Thoracic aorta (tissue), 2 donors: ENCODE measurements at regions not wholly inside any gene's neighbourhood (a gene's known extent, or its start where the extent isn't known, plus 50 kb on each side); places are given as distances from the start of the nearest gene placed in this dataset.
"Not testable (repeated sequence)": the region's sequence is repeated elsewhere in the genome, so short reads cannot be mapped to it uniquely, and the experiment has no call there.

ENCODE experiments used
- ATAC-seq: fragments of 150-250 bp; one replicate; pipeline ENCODE4 v1.8.0; 2017; ENCODE audit warnings: low read depth; ENCODE audit not compliant: insufficient number of reproducible peaks, low FRiP score
- DNase-seq: peaks from one replicate; pipeline ENCODE4 v3.0.0-alpha.2; 2020; ENCODE audit warnings: low spot score
- H3K27ac ChIP-seq, 2 donors: fragments of 200-600 bp; sonication (generic); 1 replicate in 1 of 2; 2 replicates in 1 of 2; pipeline ENCODE4 v1.5.1; 2016; ENCODE audit warnings: mild to moderate bottlenecking in 2 of 2, moderate library complexity in 2 of 2
- H3K27me3 ChIP-seq: fragments of 200-600 bp; sonication (generic); replicated peaks from 2 replicates; pipeline ENCODE4 v1.6.0; 2016; ENCODE audit warnings: mild to moderate bottlenecking; ENCODE audit not compliant: insufficient read depth
- H3K36me3 ChIP-seq: fragments of 200-600 bp; sonication (generic); one replicate; pipeline ENCODE4 v1.5.1; 2016
- H3K4me1 ChIP-seq, 2 donors: fragments of 200-600 bp; sonication (generic); 1 replicate in 1 of 2; 2 replicates in 1 of 2; pipeline versions ENCODE4 v1.5.1 to v1.6.0; 2016; ENCODE audit warnings: low read depth in 2 of 2, mild to moderate bottlenecking in 1 of 2; ENCODE audit not compliant: control insufficient read depth in 1 of 2
- H3K4me3 ChIP-seq: fragments of 200-600 bp; sonication (generic); 2 replicates; pipeline ENCODE4 v1.5.1; 2016; ENCODE audit warnings: mild to moderate bottlenecking
- H3K9me3 ChIP-seq: fragments of 200-600 bp; sonication (generic); 2 replicates; pipeline ENCODE4 v1.5.1; 2016
- TF ChIP-seq, protein P1 (sequence below): fragments of 200-600 bp; sonication (generic); IDR thresholded peaks from one replicate; pipeline ENCODE4 v1.5.1; 2019; ENCODE audit warnings: antibody characterized with exemption

DNA sequence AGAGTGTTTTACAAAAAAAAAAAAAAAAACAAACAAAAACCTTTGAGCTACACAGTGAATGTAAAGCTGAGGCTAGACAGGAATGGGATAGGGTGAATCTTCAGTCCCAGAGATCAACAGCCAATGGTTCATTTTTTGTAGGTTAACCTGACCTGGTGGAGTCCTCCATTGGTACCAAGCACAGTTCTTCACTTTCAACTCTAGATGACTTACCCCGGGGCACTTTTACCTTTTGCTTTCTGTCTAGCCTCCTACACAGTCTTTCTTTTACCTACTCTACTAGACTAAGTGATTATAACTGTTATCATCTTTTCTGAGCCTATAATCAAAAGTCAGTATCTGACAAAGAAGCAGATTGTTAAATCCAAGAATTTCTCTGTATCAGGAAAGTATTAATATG lies 50.9 kb downstream of the ANXA2R start:
- no peaks in the 10 kb centered on the region for H3K9me3 ChIP-seq
- H3K4me3 ChIP-seq: no peak overlapping the region
- H3K27ac ChIP-seq: no peak overlapping the region
- H3K36me3 ChIP-seq: no peaks in the 10 kb centered on the region
- peaks cover 0 to 11% of the 10 kb centered on the region in 2 donors for H3K4me1 ChIP-seq
- DNase-seq (no peak), ATAC-seq (no peak)
- TF ChIP-seq, protein P1, sequence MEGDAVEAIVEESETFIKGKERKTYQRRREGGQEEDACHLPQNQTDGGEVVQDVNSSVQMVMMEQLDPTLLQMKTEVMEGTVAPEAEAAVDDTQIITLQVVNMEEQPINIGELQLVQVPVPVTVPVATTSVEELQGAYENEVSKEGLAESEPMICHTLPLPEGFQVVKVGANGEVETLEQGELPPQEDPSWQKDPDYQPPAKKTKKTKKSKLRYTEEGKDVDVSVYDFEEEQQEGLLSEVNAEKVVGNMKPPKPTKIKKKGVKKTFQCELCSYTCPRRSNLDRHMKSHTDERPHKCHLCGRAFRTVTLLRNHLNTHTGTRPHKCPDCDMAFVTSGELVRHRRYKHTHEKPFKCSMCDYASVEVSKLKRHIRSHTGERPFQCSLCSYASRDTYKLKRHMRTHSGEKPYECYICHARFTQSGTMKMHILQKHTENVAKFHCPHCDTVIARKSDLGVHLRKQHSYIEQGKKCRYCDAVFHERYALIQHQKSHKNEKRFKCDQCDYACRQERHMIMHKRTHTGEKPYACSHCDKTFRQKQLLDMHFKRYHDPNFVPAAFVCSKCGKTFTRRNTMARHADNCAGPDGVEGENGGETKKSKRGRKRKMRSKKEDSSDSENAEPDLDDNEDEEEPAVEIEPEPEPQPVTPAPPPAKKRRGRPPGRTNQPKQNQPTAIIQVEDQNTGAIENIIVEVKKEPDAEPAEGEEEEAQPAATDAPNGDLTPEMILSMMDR: no peak
- peaks cover 5% of the 10 kb centered on the region for H3K27me3 ChIP-seq

DNA sequence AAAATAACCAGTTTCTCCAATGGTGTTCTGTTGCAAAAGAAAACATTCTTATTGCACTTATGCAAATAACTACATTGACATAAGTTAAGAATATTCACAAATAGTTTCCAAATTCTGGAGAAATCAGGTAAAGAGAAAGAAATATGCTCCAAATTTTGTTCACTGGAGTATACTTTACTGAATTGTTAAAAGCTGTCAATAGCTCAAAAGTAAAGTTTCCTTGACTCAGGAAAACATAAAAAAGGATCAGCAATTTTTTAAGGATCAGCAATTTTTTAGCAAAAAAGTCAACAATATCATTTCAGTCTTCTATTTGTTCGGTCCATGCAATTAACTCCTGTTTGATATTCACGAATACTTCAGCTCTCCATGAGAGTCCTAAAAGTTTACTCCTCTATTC lies 51.6 kb downstream of the ANXA2R start:
- no peak overlapping the region for H3K27ac ChIP-seq
- ATAC-seq (no peak), DNase-seq (no peak)
- peaks cover 0 to 11% of the 10 kb centered on the region in 2 donors for H3K4me1 ChIP-seq
- peaks cover 5% of the 10 kb centered on the region for H3K27me3 ChIP-seq
- no peaks in the 10 kb centered on the region for H3K9me3 ChIP-seq
- TF ChIP-seq, protein P1: no peak
- no peak overlapping the region for H3K4me3 ChIP-seq
- H3K36me3 ChIP-seq: no peaks in the 10 kb centered on the region

DNA sequence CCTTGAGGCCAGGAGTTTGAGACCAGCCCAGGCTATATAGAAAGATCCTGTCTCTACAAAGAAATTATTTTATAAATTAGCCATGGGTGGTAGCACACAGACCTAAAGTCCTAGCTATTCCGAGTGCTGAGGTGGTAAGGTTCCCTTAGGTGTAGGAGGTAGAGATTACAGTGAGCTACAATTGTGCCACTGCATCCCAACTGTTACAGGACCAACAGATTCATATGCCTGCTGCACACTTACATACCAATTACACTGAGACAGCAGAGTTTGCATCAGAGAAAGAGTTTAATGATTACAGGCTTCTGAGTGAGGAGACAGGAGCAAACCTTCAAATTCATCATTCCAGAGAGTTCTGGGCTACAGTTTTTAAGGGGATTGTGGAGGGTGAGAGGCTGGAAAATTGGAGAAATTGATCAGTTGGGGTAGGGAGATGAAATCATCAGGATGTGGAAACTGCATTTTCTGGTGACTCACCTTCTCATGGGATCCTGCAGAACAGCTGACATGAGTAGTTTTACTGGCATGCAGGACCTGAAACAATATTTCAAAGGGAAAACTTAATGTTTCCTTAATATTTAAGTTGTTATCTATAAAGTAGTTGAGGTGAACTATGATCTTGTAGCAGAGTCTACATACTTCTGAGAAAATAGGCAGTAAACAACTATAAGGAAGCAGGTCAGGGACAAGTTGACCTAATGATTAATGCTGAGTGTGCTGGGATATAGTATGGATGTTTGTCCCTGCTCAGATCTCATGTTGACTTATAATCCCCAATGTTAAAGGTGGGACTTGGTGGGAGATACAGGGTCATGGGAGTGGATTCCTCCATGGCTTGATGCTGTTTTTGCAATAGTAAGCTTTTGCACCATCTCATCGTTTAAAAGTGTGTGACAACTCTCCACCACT lies 54.7 kb downstream of the ANXA2R start:
- no peak for ATAC-seq
- TF ChIP-seq, protein P1: no peak
- Histone ChIP-seq H3K4me3 (no peak overlapping the region), H3K36me3 (no peaks in the 10 kb centered on the region), H3K9me3 (no peaks in the 10 kb centered on the region), H3K27me3 (no peaks in the 10 kb centered on the region), H3K4me1 (no peaks in the 10 kb centered on the region), H3K27ac (no peak overlapping the region)
- no peak for DNase-seq

DNA sequence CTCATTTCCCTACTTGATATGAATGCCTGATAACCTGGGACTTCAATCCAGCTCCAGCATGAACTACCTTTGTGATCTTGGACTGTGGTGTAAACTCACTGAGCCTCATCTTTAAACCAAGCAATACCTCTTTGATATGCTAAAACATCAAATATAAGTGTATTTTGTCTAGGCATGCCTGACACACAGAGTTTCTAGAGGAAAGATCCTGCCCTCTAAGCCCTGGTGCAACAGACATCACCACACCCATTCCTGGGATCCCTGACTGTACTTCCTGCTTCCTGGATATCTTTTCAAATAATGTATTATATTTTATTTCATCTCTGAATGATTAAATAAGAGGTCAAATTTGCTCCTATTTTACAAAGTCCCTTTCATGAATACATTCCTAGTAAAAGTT lies 55.8 kb downstream of the ANXA2R start:
- Histone ChIP-seq H3K27ac (no peak overlapping the region), H3K36me3 (no peaks in the 10 kb centered on the region), H3K4me1 (no peaks in the 10 kb centered on the region), H3K9me3 (no peaks in the 10 kb centered on the region), H3K27me3 (no peaks in the 10 kb centered on the region), H3K4me3 (no peak overlapping the region)
- DNase-seq (no peak), ATAC-seq (no peak)
- TF ChIP-seq, protein P1: no peak

DNA sequence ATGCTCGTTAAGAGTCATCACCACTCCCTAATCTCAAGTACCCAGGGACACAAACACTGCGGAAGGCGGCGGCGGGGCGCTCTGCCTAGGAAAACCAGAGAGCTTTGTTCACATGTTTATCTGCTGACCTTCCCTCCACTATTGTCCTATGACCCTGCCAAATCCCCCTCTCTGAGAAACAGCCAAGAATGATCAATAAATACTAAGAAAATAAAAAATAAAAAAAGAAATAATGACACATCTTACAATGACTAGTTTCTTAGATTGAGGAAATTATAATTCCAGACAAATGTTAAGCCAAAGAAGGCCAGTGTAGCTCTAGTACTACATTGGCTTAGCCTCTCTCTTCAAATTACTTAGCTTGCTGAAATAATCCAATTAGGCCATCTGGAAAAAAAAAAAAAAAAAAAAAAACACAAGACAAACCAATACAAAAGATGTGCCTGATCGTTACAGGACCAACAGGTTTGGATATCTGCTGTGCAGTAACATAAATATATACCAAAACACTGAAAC lies 58.0 kb downstream of the ANXA2R start:
- no peak overlapping the region for H3K27ac ChIP-seq
- ATAC-seq (no peak), DNase-seq (no peak)
- H3K9me3 ChIP-seq: no peaks in the 10 kb centered on the region
- TF ChIP-seq, protein P1: no peak
- no peaks in the 10 kb centered on the region for H3K27me3 ChIP-seq
- no peak overlapping the region for H3K4me3 ChIP-seq
- H3K36me3 ChIP-seq: no peaks in the 10 kb centered on the region
- no peaks in the 10 kb centered on the region for H3K4me1 ChIP-seq

DNA sequence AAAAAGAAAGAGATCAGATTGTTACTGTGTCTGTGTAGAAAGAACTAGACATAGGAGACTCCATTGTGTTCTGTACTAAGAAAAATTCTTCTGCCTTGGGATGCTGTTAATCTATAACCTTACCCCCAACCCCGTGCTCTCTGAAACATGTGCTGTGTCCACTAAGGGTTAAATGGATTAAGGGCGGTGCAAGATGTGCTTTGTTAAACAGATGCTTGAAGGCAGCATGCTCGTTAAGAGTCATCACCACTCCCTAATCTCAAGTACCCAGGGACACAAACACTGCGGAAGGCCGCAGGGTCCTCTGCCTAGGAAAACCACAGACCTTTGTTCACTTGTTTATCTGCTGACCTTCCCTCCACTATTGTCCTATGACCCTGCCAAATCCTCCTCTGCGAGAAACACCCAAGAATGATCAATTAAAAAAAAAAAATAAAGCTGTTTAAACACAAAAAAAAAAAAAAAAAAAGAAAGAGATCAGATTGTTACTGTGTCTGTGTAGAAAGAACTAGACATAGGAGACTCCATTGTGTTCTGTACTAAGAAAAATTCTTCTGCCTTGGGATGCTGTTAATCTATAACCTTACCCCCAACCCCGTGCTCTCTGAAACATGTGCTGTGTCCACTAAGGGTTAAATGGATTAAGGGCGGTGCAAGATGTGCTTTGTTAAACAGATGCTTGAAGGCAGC lies 58.6 kb downstream of the ANXA2R start:
- H3K4me1 ChIP-seq, H3K4me3 ChIP-seq, H3K27me3 ChIP-seq, ATAC-seq, H3K36me3 ChIP-seq, H3K9me3 ChIP-seq, H3K27ac ChIP-seq, DNase-seq: not testable (repeated sequence)

DNA sequence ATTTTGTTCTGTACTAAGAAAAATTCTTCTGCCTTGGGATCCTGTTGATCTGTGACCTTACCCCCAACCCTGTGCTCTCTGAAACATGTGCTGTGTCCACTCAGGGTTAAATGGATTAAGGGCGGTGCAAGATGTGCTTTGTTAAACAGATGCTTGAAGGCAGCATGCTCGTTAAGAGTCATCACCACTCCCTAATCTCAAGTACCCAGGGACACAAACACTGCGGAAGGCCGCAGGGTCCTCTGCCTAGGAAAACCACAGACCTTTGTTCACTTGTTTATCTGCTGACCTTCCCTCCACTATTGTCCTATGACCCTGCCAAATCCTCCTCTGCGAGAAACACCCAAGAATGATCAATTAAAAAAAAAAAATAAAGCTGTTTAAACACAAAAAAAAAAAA lies 59.1 kb downstream of the ANXA2R start:
- not testable (repeated sequence) for ATAC-seq, H3K27ac ChIP-seq

More for the DNA sequence above, 59.1 kb downstream of the ANXA2R start:
- H3K4me3 ChIP-seq, H3K4me1 ChIP-seq, H3K9me3 ChIP-seq, H3K36me3 ChIP-seq, H3K27me3 ChIP-seq, DNase-seq: not testable (repeated sequence)
